ENCODE measurements at regions not wholly inside any gene's neighbourhood (a gene's known extent, or its start where the extent isn't known, plus 50 kb on each side); places are given as distances from the start of the nearest gene placed in this dataset.

- intact Hi-C loops (cut with micrococcal nuclease) (no loop called here), dilution Hi-C loops (cut with MboI; ENCODE audit: extremely low pct_ligation_motif_present, low sequenced_read_pairs) (no loop called here)
- Histone ChIP-seq H3K9me3 (replicated peaks; ENCODE audit: control insufficient read depth, insufficient read depth, low read length) (no peaks in the 10 kb centered on the region), H3K4me1 (ENCODE audit: control insufficient read depth, extremely low read depth, insufficient read depth, low read length) (no peaks in the 10 kb centered on the region), H3K27ac (ENCODE audit: insufficient read depth, low read depth, low read length) (no peak overlapping the region), H3K9me1 (replicated peaks; ENCODE audit: control insufficient read depth, extremely low read depth, insufficient read depth, low read length) (no peaks in the 10 kb centered on the region), H3K4me2 (ENCODE audit: insufficient read depth, low read length) (no peak overlapping the region), H3K4me3 (replicated peaks in 1 of 3; ENCODE audit: insufficient read depth in 1 of 3, low read depth in 1 of 3, low read length in 3 of 3) (no peak overlapping the region), H3K36me3 (ENCODE audit: control insufficient read depth in 2 of 2, extremely low read depth in 1 of 2, insufficient read depth in 2 of 2, low read length in 2 of 2) (no peaks in the 10 kb centered on the region), H3K27me3 (ENCODE audit: control insufficient read depth in 2 of 2, insufficient read depth in 2 of 2, low read length in 2 of 2) (peaks cover 0 to 2% of the 10 kb centered on the region in 2 experiments), H4K20me1 (replicated peaks; ENCODE audit: control insufficient read depth, extremely low read depth, insufficient read depth, low read length) (no peaks in the 10 kb centered on the region), H2AFZ (ENCODE audit: low read depth, low read length) (no peak overlapping the region), H3K79me2 (ENCODE audit: control insufficient read depth, insufficient read depth, low read length) (no peaks in the 10 kb centered on the region), H3K9ac (replicated peaks; ENCODE audit: extremely low read depth, insufficient read depth, low read length) (no peak overlapping the region)
- TF ChIP-seq JUN (IDR thresholded peaks at IDR 0.05; ENCODE audit: borderline replicate concordance, insufficient read depth, insufficient read length, low read depth) (no peak), GATA2 (IDR thresholded peaks at IDR 0.05; ENCODE audit: insufficient read depth, insufficient read length, low read depth, low read length) (no peak), MAX (IDR thresholded peaks at IDR 0.05; ENCODE audit: insufficient read depth, insufficient read length) (no peak), CTCF (IDR thresholded peaks at IDR 0.05; ENCODE audit: extremely low read depth in 1 of 2, insufficient read depth in 1 of 2, low read depth in 1 of 2, low read length in 2 of 2) (no peak), POLR2A (IDR thresholded peaks at IDR 0.05; ENCODE audit: low read depth, low read length) (no peak)
- FAIRE-seq, result no peak
- no TSS peak for BruUV-seq (replicated peaks)
- DNase-seq (ENCODE audit: low read depth, low spot score), result no peak
- POLR2A ChIA-PET, result no interaction called here
- CTCF ChIA-PET, result interaction anchor here (1.1 kb wide), 1 partner anchor 39 kb away, joined by 3 read pairs; no protein-coding TSS in a partner anchor
These were observed 269.2 kb downstream of the PDCD6IP start for GRCh38 chr3:34067536-34068051.

GRCh38 chr3:34068505-34068904 lies 270.1 kb downstream of the PDCD6IP start:
- H3K9ac ChIP-seq (replicated peaks; ENCODE audit: extremely low read depth, insufficient read depth, low read length), result no peak overlapping the region
- peaks cover 0 to 2% of the 10 kb centered on the region in 2 experiments for H3K27me3 ChIP-seq (ENCODE audit: control insufficient read depth in 2 of 2, insufficient read depth in 2 of 2, low read length in 2 of 2)
- H3K4me1 ChIP-seq (ENCODE audit: control insufficient read depth, extremely low read depth, insufficient read depth, low read length), result no peaks in the 10 kb centered on the region
- no peaks in the 10 kb centered on the region for H3K9me3 ChIP-seq (replicated peaks; ENCODE audit: control insufficient read depth, insufficient read depth, low read length)
- no peak overlapping the region for H3K27ac ChIP-seq (ENCODE audit: insufficient read depth, low read depth, low read length)
- H3K9me1 ChIP-seq (replicated peaks; ENCODE audit: control insufficient read depth, extremely low read depth, insufficient read depth, low read length), result no peaks in the 10 kb centered on the region
- FAIRE-seq (no peak), DNase-seq (ENCODE audit: low read depth, low spot score) (no peak)
- H4K20me1 ChIP-seq (replicated peaks; ENCODE audit: control insufficient read depth, extremely low read depth, insufficient read depth, low read length), result no peaks in the 10 kb centered on the region
- no peak overlapping the region for H3K4me2 ChIP-seq (ENCODE audit: insufficient read depth, low read length)
- H3K79me2 ChIP-seq (ENCODE audit: control insufficient read depth, insufficient read depth, low read length), result no peaks in the 10 kb centered on the region
- ChIA-PET POLR2A (no interaction called here), CTCF (no interaction called here)
- intact Hi-C loops (cut with micrococcal nuclease) (no loop called here), dilution Hi-C loops (cut with MboI; ENCODE audit: extremely low pct_ligation_motif_present, low sequenced_read_pairs) (no loop called here)
- BruUV-seq (replicated peaks), result no TSS peak
- H3K36me3 ChIP-seq (ENCODE audit: control insufficient read depth in 2 of 2, extremely low read depth in 1 of 2, insufficient read depth in 2 of 2, low read length in 2 of 2), result no peaks in the 10 kb centered on the region
- no peak overlapping the region for H3K4me3 ChIP-seq (replicated peaks in 1 of 3; ENCODE audit: insufficient read depth in 1 of 3, low read depth in 1 of 3, low read length in 3 of 3)
- TF ChIP-seq POLR2AphosphoS5 (IDR thresholded peaks at IDR 0.05; ENCODE audit: insufficient read depth, low read depth, low read length) (no peak), CTCF (IDR thresholded peaks at IDR 0.05; ENCODE audit: extremely low read depth in 1 of 2, insufficient read depth in 1 of 2, low read depth in 1 of 2, low read length in 2 of 2) (no peak), MAX (IDR thresholded peaks at IDR 0.05; ENCODE audit: insufficient read depth, insufficient read length) (no peak), JUN (IDR thresholded peaks at IDR 0.05; ENCODE audit: borderline replicate concordance, insufficient read depth, insufficient read length, low read depth) (no peak), FOS (IDR thresholded peaks at IDR 0.05; ENCODE audit: borderline replicate concordance, insufficient read depth, low read length) (no peak), MYC (IDR thresholded peaks at IDR 0.05; ENCODE audit: low read depth, low read length) (no peak), POLR2A (IDR thresholded peaks at IDR 0.05; ENCODE audit: low read depth, low read length) (no peak), EZH2 (IDR thresholded peaks at IDR 0.05; ENCODE audit: borderline replicate concordance, low read depth, low read length, severe bottlenecking) (no peak), GATA2 (IDR thresholded peaks at IDR 0.05; ENCODE audit: insufficient read depth, insufficient read length, low read depth, low read length) (no peak)
- no peak overlapping the region for H2AFZ ChIP-seq (ENCODE audit: low read depth, low read length)

All from endothelial cell of umbilical vein (primary cell).